ENCODE measurements at regions not wholly inside any gene's neighbourhood (a gene's known extent, or its start where the extent isn't known, plus 50 kb on each side); places are given as distances from the start of the nearest gene placed in this dataset.

- CTCF ChIA-PET: interaction anchor here (0.8 kb wide), 2 partner anchors 9 to 11 kb away, joined by 3 read pairs; no protein-coding TSS in a partner anchor
- H3K4me3 ChIP-seq: no peak overlapping the region
- DNase-seq (ENCODE audit: low read depth in 1 of 2, low spot score in 1 of 2) (no peak), ATAC-seq (no peak), FAIRE-seq (no peak)
- POLR2A ChIA-PET: no interaction called here
- no peaks in the 10 kb centered on the region for H3K9me3 ChIP-seq
- peak overlapping the region in 1 of 2 experiments; percentile 31; a peak in 2 of 6 replicates for H3K27ac ChIP-seq
- peaks cover 28% of the 10 kb centered on the region for H3K4me1 ChIP-seq
- TF ChIP-seq CBX2 (IDR thresholded peaks at IDR 0.05; ENCODE audit: borderline replicate concordance, low read depth) (no peak), RNF2 (IDR thresholded peaks at IDR 0.05; ENCODE audit: borderline replicate concordance, low read depth) (no peak), ZC3H11A (IDR thresholded peaks at IDR 0.05) (no peak), MYC (IDR thresholded peaks at IDR 0.05; ENCODE audit: borderline replicate concordance, low read length) (no peak), MAFK (IDR thresholded peaks at IDR 0.05; ENCODE audit: partially characterized antibody) (no peak), USF2 (IDR thresholded peaks at IDR 0.05) (no peak), POLR2A (IDR thresholded peaks at IDR 0.05; ENCODE audit: low read length) (no peak), KDM1A (IDR thresholded peaks at IDR 0.05; ENCODE audit: low read depth) (no peak), NR3C1 (IDR thresholded peaks at IDR 0.05) (no peak), CHD2 (IDR thresholded peaks at IDR 0.05; ENCODE audit: low read length, partially characterized antibody) (no peak), CEBPB (IDR thresholded peaks at IDR 0.05) (no peak), HOXA7 (CRISPR knock-in tag; IDR thresholded peaks at IDR 0.05) (no peak), CBX8 (IDR thresholded peaks at IDR 0.05) (no peak), HES2 (IDR thresholded peaks at IDR 0.05) (no peak), NPAS2 (CRISPR knock-in tag; IDR thresholded peaks at IDR 0.05; ENCODE audit: borderline replicate concordance) (no peak), BCL3 (IDR thresholded peaks at IDR 0.05) (no peak), HOXB5 (CRISPR knock-in tag; IDR thresholded peaks at IDR 0.05) (no peak)
- H3K4me2 ChIP-seq: no peak overlapping the region
Observed at GRCh38 chr2:160741271-160741670, 247.7 kb upstream of the RBMS1 start.

GRCh38 chr2:160741815-160742214, 248.2 kb upstream of the RBMS1 start:
- POLR2A ChIA-PET: no interaction called here
- FAIRE-seq: no peak
- no peaks in the 10 kb centered on the region for H3K9me3 ChIP-seq
- 71% methylated on average over 2 of the region's 2 CpGs for WGBS (ENCODE audit: missing lambda C conversion rate)
- no peak for ATAC-seq
- H3K27ac ChIP-seq: peak overlapping the region in 1 of 2 experiments; percentile 31; a peak in 2 of 6 replicates
- peaks cover 24% of the 10 kb centered on the region for H3K4me1 ChIP-seq
- H3K4me3 ChIP-seq: no peak overlapping the region
- CTCF ChIA-PET: interaction anchor here (0.8 kb wide), 2 partner anchors 8 to 11 kb away, joined by 3 read pairs; no protein-coding TSS in a partner anchor
- TF ChIP-seq CTCF (IDR thresholded peaks at IDR 0.05): no peak
- no peak for TF ChIP-seq CHD4 (IDR thresholded peaks at IDR 0.05; ENCODE audit: borderline replicate concordance)
- TF ChIP-seq POLR2A (IDR thresholded peaks at IDR 0.05; ENCODE audit: low read length): no peak
- TF ChIP-seq CHD2 (IDR thresholded peaks at IDR 0.05; ENCODE audit: low read length, partially characterized antibody): no peak
- no peak for TF ChIP-seq GATA3 (IDR thresholded peaks at IDR 0.05; ENCODE audit: borderline replicate concordance)
- TF ChIP-seq NR3C1 (IDR thresholded peaks at IDR 0.05): no peak
- TF ChIP-seq BCL3 (IDR thresholded peaks at IDR 0.05): no peak
- no peak for TF ChIP-seq RCOR1 (IDR thresholded peaks at IDR 0.05; ENCODE audit: low read depth, low read length)
- no peak for TF ChIP-seq RARB (CRISPR knock-in tag; IDR thresholded peaks at IDR 0.05)
- TF ChIP-seq FOSB (CRISPR knock-in tag; IDR thresholded peaks at IDR 0.05): no peak
- no peak for TF ChIP-seq CEBPB (IDR thresholded peaks at IDR 0.05)
- TF ChIP-seq RFX5 (IDR thresholded peaks at IDR 0.05): no peak
- DNase-seq (ENCODE audit: low read depth in 1 of 2, low spot score in 1 of 2): no peak
- H3K4me2 ChIP-seq: no peak overlapping the region
